ENCODE measurements at regions not wholly inside any gene's neighbourhood (a gene's known extent, or its start where the extent isn't known, plus 50 kb on each side); places are given as distances from the start of the nearest gene placed in this dataset.

DNA sequence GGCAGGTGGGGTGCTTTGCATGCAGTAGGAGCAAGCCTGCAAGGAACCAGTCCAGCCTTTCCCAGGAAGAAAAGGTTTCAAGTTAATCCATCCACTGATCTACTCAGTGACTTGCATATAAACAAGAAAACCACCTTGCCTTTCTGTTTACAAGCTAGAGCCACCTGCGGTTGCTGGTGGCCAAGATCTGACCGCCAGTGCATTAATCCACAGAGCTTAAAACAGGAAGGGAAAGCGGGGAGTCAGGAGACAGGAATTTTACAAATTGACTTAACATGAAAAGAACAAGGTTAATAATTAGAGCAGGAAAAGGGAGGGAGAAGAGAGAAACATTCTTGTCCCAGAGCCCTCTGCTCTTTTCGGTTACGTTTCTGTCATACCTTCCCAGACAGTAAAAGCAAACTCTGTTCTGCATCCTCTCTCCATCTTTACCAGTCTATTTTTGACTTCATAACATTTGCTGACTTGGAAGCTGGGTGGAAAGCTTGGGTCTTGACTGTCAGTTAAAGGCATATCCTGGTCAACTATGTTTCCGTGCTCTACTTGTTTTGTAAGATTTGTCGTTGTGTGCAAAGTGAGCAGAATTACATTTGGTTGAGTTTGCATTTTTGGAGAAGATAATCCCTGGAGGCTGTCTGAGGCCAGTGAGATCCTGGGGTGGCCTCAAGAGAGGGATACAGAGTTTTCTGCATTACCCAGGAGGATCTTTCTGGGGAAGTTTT lies 760.6 kb downstream of the EFNB2 start (continued):
- TF ChIP-seq RXRA (IDR thresholded peaks at IDR 0.05; ENCODE audit: insufficient read depth, low read depth, low read length) (no peak), JUND (IDR thresholded peaks at IDR 0.05; ENCODE audit: low read length) (no peak), TAF1 (IDR thresholded peaks at IDR 0.05; ENCODE audit: low read depth, low read length) (no peak), SIN3A (conservative IDR thresholded peaks at IDR 0.05 in 1 of 2, IDR thresholded peaks at IDR 0.05 in 1 of 2; ENCODE audit: low read depth in 1 of 2, low read length in 2 of 2) (no peak), SP2 (IDR thresholded peaks at IDR 0.05; ENCODE audit: low read length) (no peak), CBX5 (IDR thresholded peaks at IDR 0.05; ENCODE audit: low read depth, low read length) (no peak), RBBP5 (IDR thresholded peaks at IDR 0.05; ENCODE audit: borderline replicate concordance, low read depth, low read length) (no peak)
- TF ChIP-seq, protein P1, sequence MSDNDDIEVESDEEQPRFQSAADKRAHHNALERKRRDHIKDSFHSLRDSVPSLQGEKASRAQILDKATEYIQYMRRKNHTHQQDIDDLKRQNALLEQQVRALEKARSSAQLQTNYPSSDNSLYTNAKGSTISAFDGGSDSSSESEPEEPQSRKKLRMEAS (IDR thresholded peaks at IDR 0.05): no peak
